Gastroesophageal sphincter (tissue), 4 donors: ENCODE measurements at regions not wholly inside any gene's neighbourhood (a gene's known extent, or its start where the extent isn't known, plus 50 kb on each side); places are given as distances from the start of the nearest gene placed in this dataset.

ENCODE experiments used
- ATAC-seq: fragments of 150-250 bp; one replicate; pipeline ENCODE4 v1.9.1; 2016; ENCODE audit warnings: mild to moderate bottlenecking, moderate library complexity
- H3K27ac ChIP-seq, 4 donors: fragments of 200-600 bp; sonication (generic) in 3 of 4; 1 replicate in 3 of 4; 2 replicates in 1 of 4; pipeline ENCODE4 v1.5.1; 2016 to 2019
- H3K27me3 ChIP-seq: fragments of 200-600 bp; sonication (generic); one replicate; pipeline ENCODE4 v1.5.1; 2019
- H3K36me3 ChIP-seq, 2 donors: fragments of 200-600 bp; sonication (generic); one replicate each; pipeline ENCODE4 v1.5.1; 2019; ENCODE audit warnings: control low read depth in 1 of 2
- H3K4me1 ChIP-seq, 3 donors: fragments of 200-600 bp; sonication (generic); 1 replicate in 2 of 3; 2 replicates in 1 of 3; pipeline ENCODE4 v1.5.1; 2016 to 2019; ENCODE audit warnings: control low read depth in 2 of 3
- H3K4me3 ChIP-seq, 2 donors: fragments of 200-600 bp; sonication (generic); one replicate each; pipeline ENCODE4 v1.5.1; 2019; ENCODE audit warnings: mild to moderate bottlenecking in 1 of 2, moderate library complexity in 1 of 2
- H3K9me3 ChIP-seq, 3 donors: fragments of 200-600 bp; sonication (generic); one replicate each; pipeline ENCODE4 v1.5.1; 2017 to 2019; ENCODE audit warnings: control low read depth in 2 of 3
- CTCF ChIP-seq, 4 experiments: fragments of 200-600 bp in 2 of 4; fragments of 450-650 bp in 2 of 4; sonication (generic) in 1 of 4; IDR thresholded peaks; one replicate each; pipeline ENCODE4 v1.5.1; 2017 to 2019; ENCODE audit warnings: antibody characterized with exemption in 4 of 4, mild to moderate bottlenecking in 2 of 4, moderate library complexity in 2 of 4
- EP300 ChIP-seq: sonication (generic); formaldehyde crosslinking; IDR thresholded peaks from one replicate; pipeline ENCODE4 v1.6.1; 2017; ENCODE audit warnings: antibody characterized with exemption, mild to moderate bottlenecking
- POLR2A ChIP-seq, 2 donors: fragments of 450-650 bp; IDR thresholded peaks; one replicate each; pipeline ENCODE4 v1.6.1; 2017; ENCODE audit warnings: antibody characterized with exemption in 2 of 2, mild to moderate bottlenecking in 2 of 2, moderate library complexity in 1 of 2
- POLR2AphosphoS5 ChIP-seq: sonication (generic); formaldehyde crosslinking; IDR thresholded peaks from one replicate; pipeline ENCODE4 v1.6.1; 2017; ENCODE audit warnings: antibody characterized with exemption
- WGBS, 2 donors: methylation state at CpG; one replicate each; pipeline ENCODE4 v1.1.5; 2018; ENCODE audit warnings: low coverage in 1 of 2; 5-methylcytosine and 5-hydroxymethylcytosine counted together

GRCh38 chr21:35208104-35208503 is 159.0 kb upstream of the RUNX1 start:
- Histone ChIP-seq H3K36me3 (no peaks in the 10 kb centered on the region), H3K4me1 (peaks cover 0 to 19% (median 3%) of the 10 kb centered on the region in 3 donors), H3K27ac (peak overlapping the region in 3 of 4 donors; percentile 6 to 50 (median 45)), H3K9me3 (peaks cover 0 to 8% (median 0%) of the 10 kb centered on the region in 3 donors), H3K4me3 (no peak overlapping the region), H3K27me3 (peaks cover 10% of the 10 kb centered on the region)
- 46 to 73% methylated on average over 6 to 9 of the region's 10 CpGs for WGBS, 2 donors
- no peak for TF ChIP-seq EP300
- no peak for TF ChIP-seq CTCF (IDR thresholded peaks at IDR 0.05)
- no peak for TF ChIP-seq POLR2A (IDR thresholded peaks at IDR 0.05)
- no peak for TF ChIP-seq POLR2AphosphoS5
- peak; percentile 26 for ATAC-seq

- ATAC-seq, result no peak
- WGBS, 2 donors, result 60% methylated on average over 1 of the region's 9 CpGs; no CpG with 5 or more reads in 1 of the 2 donors
- H3K9me3 ChIP-seq, result peaks cover 0 to 8% (median 0%) of the 10 kb centered on the region in 3 donors
- H3K4me3 ChIP-seq, result no peak overlapping the region
- H3K36me3 ChIP-seq, result no peaks in the 10 kb centered on the region
- peak overlapping the region in 1 of 4 donors; percentile 27 for H3K27ac ChIP-seq
- peaks cover 10% of the 10 kb centered on the region for H3K27me3 ChIP-seq
- H3K4me1 ChIP-seq, result peaks cover 0 to 19% (median 3%) of the 10 kb centered on the region in 3 donors
- TF ChIP-seq EP300, result no peak
- TF ChIP-seq CTCF (IDR thresholded peaks at IDR 0.05), result no peak
- TF ChIP-seq POLR2AphosphoS5, result no peak
- no peak for TF ChIP-seq POLR2A (IDR thresholded peaks at IDR 0.05)
These were observed 158.2 kb upstream of the RUNX1 start for GRCh38 chr21:35207322-35207721.

GRCh38 chr21:35206141-35207125 is 157.3 kb upstream of the RUNX1 start:
- peaks cover 0 to 8% (median 0%) of the 10 kb centered on the region in 3 donors for H3K9me3 ChIP-seq
- peaks cover 0 to 19% (median 3%) of the 10 kb centered on the region in 3 donors for H3K4me1 ChIP-seq
- peaks cover 10% of the 10 kb centered on the region for H3K27me3 ChIP-seq
- ATAC-seq, result no peak
- TF ChIP-seq EP300 (no peak), POLR2A (IDR thresholded peaks at IDR 0.05) (no peak), CTCF (IDR thresholded peaks at IDR 0.05) (no peak), POLR2AphosphoS5 (no peak)
- peak overlapping the region in 3 of 4 donors; percentile 10 to 42 (median 27) for H3K27ac ChIP-seq
- H3K36me3 ChIP-seq, result no peaks in the 10 kb centered on the region
- 67 to 70% methylated on average over 2 to 10 of the region's 11 CpGs for WGBS, 2 donors
- no peak overlapping the region for H3K4me3 ChIP-seq

- Histone ChIP-seq H3K27me3 (peaks cover 10% of the 10 kb centered on the region), H3K4me3 (peak overlapping the region; percentile 23 to 24), H3K36me3 (no peaks in the 10 kb centered on the region), H3K9me3 (peaks cover 0 to 2% (median 0%) of the 10 kb centered on the region in 3 donors), H3K27ac (peak overlapping the region in 3 of 4 donors; percentile 27 to 56 (median 42)), H3K4me1 (peaks cover 0 to 19% (median 3%) of the 10 kb centered on the region in 3 donors)
- WGBS, 2 donors, result 10 to 36% methylated on average over 6 to 19 of the region's 19 CpGs
- TF ChIP-seq CTCF (IDR thresholded peaks at IDR 0.05) (peak in 2 of 4 experiments; percentile 17 to 20), POLR2AphosphoS5 (peak; percentile 41), POLR2A (IDR thresholded peaks at IDR 0.05) (no peak)
- ATAC-seq, result peak; percentile 34
These were observed 155.9 kb upstream of the RUNX1 start for GRCh38 chr21:35204850-35205541.
